Vagina (tissue), 2 donors: ENCODE measurements at regions not wholly inside any gene's neighbourhood (a gene's known extent, or its start where the extent isn't known, plus 50 kb on each side); places are given as distances from the start of the nearest gene placed in this dataset.
"Not testable (repeated sequence)": the region's sequence is repeated elsewhere in the genome, so short reads cannot be mapped to it uniquely, and the experiment has no call there.

Experiments
- CTCF ChIP-seq, 3 experiments: fragments of 450-650 bp in 2 of 3; fragments of 200-600 bp in 1 of 3; sonication (generic) in 1 of 3; IDR thresholded peaks; one replicate each; pipeline ENCODE4 v1.5.1; 2017 to 2019; ENCODE audit warnings: antibody characterized with exemption in 3 of 3, mild to moderate bottlenecking in 2 of 3, moderate library complexity in 2 of 3
- POLR2AphosphoS5 ChIP-seq, 2 donors: sonication (generic); formaldehyde crosslinking; IDR thresholded peaks; one replicate each; pipeline ENCODE4 v1.9.0; 2017; ENCODE audit warnings: antibody characterized with exemption in 2 of 2, mild to moderate bottlenecking in 2 of 2, low read depth in 1 of 2; ENCODE audit not compliant: insufficient read depth in 1 of 2

DNA sequence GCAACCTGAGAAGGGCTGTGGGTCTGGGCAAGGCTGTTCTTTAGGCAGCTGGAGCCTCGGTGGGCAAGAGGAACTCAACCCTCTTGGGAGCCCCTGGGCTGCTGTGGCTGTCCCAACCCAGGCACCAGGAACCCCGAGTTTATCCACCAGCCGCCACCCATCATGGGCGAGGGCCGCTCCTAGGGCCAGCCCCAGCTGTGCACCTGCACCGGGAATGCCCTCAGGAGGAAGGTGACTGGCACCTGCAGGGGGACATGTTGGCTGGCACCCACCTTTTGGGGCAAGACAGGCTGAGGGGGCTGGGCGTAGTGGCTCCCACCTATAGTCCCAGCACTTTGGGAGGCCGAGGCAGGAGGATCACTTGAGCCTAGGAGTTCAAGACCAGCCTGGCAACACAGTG is 393.8 kb upstream of the ZNF722 start:
- not testable (repeated sequence) for TF ChIP-seq POLR2AphosphoS5 (IDR thresholded peaks at IDR 0.05; ENCODE audit: insufficient read depth in 1 of 2, low read depth in 1 of 2); CTCF (IDR thresholded peaks at IDR 0.05)
